ENCODE measurements at regions not wholly inside any gene's neighbourhood (a gene's known extent, or its start where the extent isn't known, plus 50 kb on each side); places are given as distances from the start of the nearest gene placed in this dataset.

- Histone ChIP-seq H3K36me3 (no peaks in the 10 kb centered on the region), H3K4me1 (replicated peaks) (no peaks in the 10 kb centered on the region), H3K27ac (no peak overlapping the region), H3K27me3 (replicated peaks; ENCODE audit: insufficient read depth) (no peaks in the 10 kb centered on the region), H3K4me3 (no peak overlapping the region), H3K9me3 (no peaks in the 10 kb centered on the region)
- TF ChIP-seq POLR2A (IDR thresholded peaks at IDR 0.05) (no peak), POLR2AphosphoS5 (IDR thresholded peaks at IDR 0.05) (no peak)
- TF ChIP-seq, protein P1, sequence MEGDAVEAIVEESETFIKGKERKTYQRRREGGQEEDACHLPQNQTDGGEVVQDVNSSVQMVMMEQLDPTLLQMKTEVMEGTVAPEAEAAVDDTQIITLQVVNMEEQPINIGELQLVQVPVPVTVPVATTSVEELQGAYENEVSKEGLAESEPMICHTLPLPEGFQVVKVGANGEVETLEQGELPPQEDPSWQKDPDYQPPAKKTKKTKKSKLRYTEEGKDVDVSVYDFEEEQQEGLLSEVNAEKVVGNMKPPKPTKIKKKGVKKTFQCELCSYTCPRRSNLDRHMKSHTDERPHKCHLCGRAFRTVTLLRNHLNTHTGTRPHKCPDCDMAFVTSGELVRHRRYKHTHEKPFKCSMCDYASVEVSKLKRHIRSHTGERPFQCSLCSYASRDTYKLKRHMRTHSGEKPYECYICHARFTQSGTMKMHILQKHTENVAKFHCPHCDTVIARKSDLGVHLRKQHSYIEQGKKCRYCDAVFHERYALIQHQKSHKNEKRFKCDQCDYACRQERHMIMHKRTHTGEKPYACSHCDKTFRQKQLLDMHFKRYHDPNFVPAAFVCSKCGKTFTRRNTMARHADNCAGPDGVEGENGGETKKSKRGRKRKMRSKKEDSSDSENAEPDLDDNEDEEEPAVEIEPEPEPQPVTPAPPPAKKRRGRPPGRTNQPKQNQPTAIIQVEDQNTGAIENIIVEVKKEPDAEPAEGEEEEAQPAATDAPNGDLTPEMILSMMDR (IDR thresholded peaks at IDR 0.05): no peak
- DNase-seq (ENCODE audit: low spot score): no peak
- intact Hi-C loops (cut with DNase I): no loop called here
- WGBS: 41% methylated on average over 1 of the region's 1 CpG
These were observed 1194.3 kb upstream of the CELF2 start for GRCh38 chr10:9823268-9823930.

- intact Hi-C loops (cut with DNase I): no loop called here
- Histone ChIP-seq H3K4me1 (replicated peaks) (no peaks in the 10 kb centered on the region), H3K4me3 (no peak overlapping the region), H3K27ac (no peak overlapping the region), H3K36me3 (no peaks in the 10 kb centered on the region), H3K27me3 (replicated peaks; ENCODE audit: insufficient read depth) (no peaks in the 10 kb centered on the region), H3K9me3 (no peaks in the 10 kb centered on the region)
- TF ChIP-seq, protein P1 (IDR thresholded peaks at IDR 0.05): no peak
- TF ChIP-seq POLR2AphosphoS5 (IDR thresholded peaks at IDR 0.05): no peak
- no peak for TF ChIP-seq POLR2A (IDR thresholded peaks at IDR 0.05)
- WGBS: 48% methylated on average over 5 of the region's 5 CpGs
- DNase-seq (ENCODE audit: low spot score): no peak
These were observed 1193.0 kb upstream of the CELF2 start for GRCh38 chr10:9824631-9825071.

GRCh38 chr10:9825491-9826018 lies 1192.1 kb upstream of the CELF2 start:
- Histone ChIP-seq H3K36me3 (no peaks in the 10 kb centered on the region), H3K4me1 (replicated peaks) (no peaks in the 10 kb centered on the region), H3K27ac (no peak overlapping the region), H3K27me3 (replicated peaks; ENCODE audit: insufficient read depth) (no peaks in the 10 kb centered on the region), H3K4me3 (no peak overlapping the region), H3K9me3 (no peaks in the 10 kb centered on the region)
- 89% methylated on average over 8 of the region's 8 CpGs for WGBS
- DNase-seq (ENCODE audit: low spot score): no peak
- intact Hi-C loops (cut with DNase I): no loop called here
- TF ChIP-seq POLR2A (IDR thresholded peaks at IDR 0.05): no peak
- TF ChIP-seq, protein P1 (IDR thresholded peaks at IDR 0.05): no peak
- no peak for TF ChIP-seq POLR2AphosphoS5 (IDR thresholded peaks at IDR 0.05)

DNA sequence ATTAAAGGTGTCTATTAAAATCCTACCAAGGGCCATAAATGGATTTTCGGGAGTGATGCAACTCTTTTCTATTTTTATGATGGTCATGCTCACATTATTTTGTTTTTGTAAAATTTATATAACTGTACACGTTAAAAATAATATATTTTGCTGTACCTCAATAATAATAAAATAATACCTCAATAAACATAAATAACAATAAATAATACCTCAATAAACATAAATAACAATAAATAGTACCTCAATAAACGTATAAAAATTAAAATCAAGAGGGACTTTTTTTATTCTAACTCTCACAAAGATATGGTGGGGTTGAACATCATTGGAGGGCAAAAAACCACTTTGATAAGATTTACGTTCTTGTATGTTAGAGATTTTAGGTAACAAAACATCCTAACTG lies 1189.6 kb upstream of the CELF2 start:
- intact Hi-C loops (cut with DNase I): no loop called here
- H3K4me1 ChIP-seq (replicated peaks): no peaks in the 10 kb centered on the region
- H3K9me3 ChIP-seq: no peaks in the 10 kb centered on the region
- no peak for DNase-seq (ENCODE audit: low spot score)
- no peak overlapping the region for H3K4me3 ChIP-seq
- TF ChIP-seq, protein P1 (IDR thresholded peaks at IDR 0.05): no peak
- no peak for TF ChIP-seq POLR2A (IDR thresholded peaks at IDR 0.05)
- no peak for TF ChIP-seq POLR2AphosphoS5 (IDR thresholded peaks at IDR 0.05)
- no peaks in the 10 kb centered on the region for H3K36me3 ChIP-seq
- WGBS: 92% methylated on average over 4 of the region's 4 CpGs
- no peaks in the 10 kb centered on the region for H3K27me3 ChIP-seq (replicated peaks; ENCODE audit: insufficient read depth)
- no peak overlapping the region for H3K27ac ChIP-seq

DNA sequence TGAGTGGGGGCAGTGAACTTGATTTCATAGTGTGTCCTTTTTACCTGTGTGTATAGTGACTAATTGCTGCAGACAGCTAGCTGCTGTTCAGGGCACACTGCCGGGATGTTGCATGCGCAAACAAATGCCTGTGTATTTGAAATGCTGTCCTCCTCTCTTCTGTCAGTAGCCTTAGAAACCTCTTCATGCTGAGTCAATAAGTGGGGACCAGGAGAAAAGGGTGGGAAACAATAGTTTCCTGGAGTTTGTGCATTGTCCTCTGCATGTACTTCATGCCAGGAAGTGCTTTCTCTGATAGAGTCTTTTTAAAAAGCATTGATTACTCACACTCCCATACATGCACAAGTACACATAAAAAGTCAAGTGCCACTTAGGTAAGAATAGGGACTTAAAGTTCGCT lies 1183.7 kb upstream of the CELF2 start:
- H3K4me3 ChIP-seq: no peak overlapping the region
- DNase-seq (ENCODE audit: low spot score): no peak
- no peaks in the 10 kb centered on the region for H3K9me3 ChIP-seq
- 28% methylated on average over 3 of the region's 3 CpGs for WGBS
- H3K27me3 ChIP-seq (replicated peaks; ENCODE audit: insufficient read depth): no peaks in the 10 kb centered on the region
- no peaks in the 10 kb centered on the region for H3K4me1 ChIP-seq (replicated peaks)
- H3K36me3 ChIP-seq: no peaks in the 10 kb centered on the region
- intact Hi-C loops (cut with DNase I): no loop called here
- no peak overlapping the region for H3K27ac ChIP-seq
- TF ChIP-seq, protein P1 (IDR thresholded peaks at IDR 0.05): no peak
- TF ChIP-seq POLR2AphosphoS5 (IDR thresholded peaks at IDR 0.05) (no peak), POLR2A (IDR thresholded peaks at IDR 0.05) (no peak)
